DND-41 (cell line): ENCODE measurements at regions not wholly inside any gene's neighbourhood (a gene's known extent, or its start where the extent isn't known, plus 50 kb on each side); places are given as distances from the start of the nearest gene placed in this dataset.

ENCODE experiments used
- EZH2 ChIP-seq: IDR thresholded peaks from 3 replicates; pipeline ENCODE4 v1.6.1; 2012; ENCODE audit warnings: borderline replicate concordance, low read depth, mild to moderate bottlenecking, moderate library complexity, low read length, inconsistent platforms; ENCODE audit not compliant: severe bottlenecking
- TF ChIP-seq, protein P1 (sequence below): IDR thresholded peaks from 2 replicates; pipeline ENCODE4 v1.5.1; 2012; ENCODE audit warnings: borderline replicate concordance, low read length, moderate library complexity, mild to moderate bottlenecking; ENCODE audit not compliant: poor library complexity, severe bottlenecking; ENCODE audit errors: extremely low read depth

DNA sequence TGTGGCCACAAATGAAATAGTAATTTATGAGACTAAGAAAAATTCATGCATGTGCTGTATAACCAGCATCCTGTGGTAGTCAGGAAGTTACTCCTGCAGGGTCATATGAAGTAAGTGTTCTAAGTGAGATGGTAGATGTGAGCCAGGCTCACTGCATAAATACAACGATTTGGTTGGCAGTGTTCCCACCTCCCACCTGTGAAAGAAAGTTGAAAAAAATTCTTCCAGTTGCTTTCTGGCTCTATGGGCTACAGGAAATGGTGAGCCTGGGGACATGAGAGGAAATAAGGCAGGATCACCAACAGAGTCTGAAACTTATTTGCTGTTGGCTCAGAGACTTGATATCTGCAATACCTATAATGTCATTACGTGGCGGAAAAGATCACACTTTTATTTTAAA lies 301.7 kb upstream of the SPRY2 start:
- TF ChIP-seq EZH2, result no peak
- TF ChIP-seq, protein P1, sequence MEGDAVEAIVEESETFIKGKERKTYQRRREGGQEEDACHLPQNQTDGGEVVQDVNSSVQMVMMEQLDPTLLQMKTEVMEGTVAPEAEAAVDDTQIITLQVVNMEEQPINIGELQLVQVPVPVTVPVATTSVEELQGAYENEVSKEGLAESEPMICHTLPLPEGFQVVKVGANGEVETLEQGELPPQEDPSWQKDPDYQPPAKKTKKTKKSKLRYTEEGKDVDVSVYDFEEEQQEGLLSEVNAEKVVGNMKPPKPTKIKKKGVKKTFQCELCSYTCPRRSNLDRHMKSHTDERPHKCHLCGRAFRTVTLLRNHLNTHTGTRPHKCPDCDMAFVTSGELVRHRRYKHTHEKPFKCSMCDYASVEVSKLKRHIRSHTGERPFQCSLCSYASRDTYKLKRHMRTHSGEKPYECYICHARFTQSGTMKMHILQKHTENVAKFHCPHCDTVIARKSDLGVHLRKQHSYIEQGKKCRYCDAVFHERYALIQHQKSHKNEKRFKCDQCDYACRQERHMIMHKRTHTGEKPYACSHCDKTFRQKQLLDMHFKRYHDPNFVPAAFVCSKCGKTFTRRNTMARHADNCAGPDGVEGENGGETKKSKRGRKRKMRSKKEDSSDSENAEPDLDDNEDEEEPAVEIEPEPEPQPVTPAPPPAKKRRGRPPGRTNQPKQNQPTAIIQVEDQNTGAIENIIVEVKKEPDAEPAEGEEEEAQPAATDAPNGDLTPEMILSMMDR, result no peak
